ENCODE measurements at regions not wholly inside any gene's neighbourhood (a gene's known extent, or its start where the extent isn't known, plus 50 kb on each side); places are given as distances from the start of the nearest gene placed in this dataset.

DNA sequence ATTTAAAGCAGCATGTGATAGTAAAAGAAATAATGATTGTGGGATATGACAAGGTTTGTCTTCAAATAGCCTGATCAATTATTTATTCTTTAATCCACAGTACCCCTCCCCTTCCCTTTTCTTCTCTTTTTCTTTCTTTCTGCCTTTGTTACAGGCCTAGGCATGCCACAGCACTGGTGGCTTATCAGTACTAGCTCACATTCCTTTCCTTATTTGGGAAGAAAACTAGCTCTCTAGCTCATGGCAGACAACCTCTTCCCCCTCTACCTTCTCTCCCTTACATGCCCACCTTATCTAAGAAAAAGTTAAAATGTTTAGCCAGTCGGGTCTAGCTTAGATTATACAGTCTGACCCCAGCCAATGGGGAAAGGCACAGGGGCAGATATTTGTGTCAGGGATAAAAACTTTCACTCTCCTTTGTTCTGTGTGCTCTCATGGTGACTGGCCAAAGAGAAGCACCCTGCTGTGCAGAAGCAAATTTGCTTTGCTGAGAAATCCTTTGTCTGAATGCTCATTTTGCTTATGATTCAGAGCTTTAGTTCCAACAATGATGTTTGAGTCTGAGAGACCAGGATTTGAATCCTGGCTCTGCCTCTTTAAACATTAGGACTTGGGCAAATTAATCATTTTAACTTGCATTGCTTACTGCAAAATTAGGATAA is 75.8 kb upstream of the CDH12 start:
- no peaks in the 10 kb centered on the region for H3K36me3 ChIP-seq (ENCODE audit: low read length)
- no peaks in the 10 kb centered on the region for H3K9me2 ChIP-seq (replicated peaks; ENCODE audit: insufficient read depth, low read length)
- H3K9me3 ChIP-seq (ENCODE audit: insufficient read depth, low read length): no peaks in the 10 kb centered on the region
- TF ChIP-seq EZH2phosphoT487 (conservative IDR thresholded peaks at IDR 0.05; ENCODE audit: low read length): no peak
- TF ChIP-seq, protein P1, sequence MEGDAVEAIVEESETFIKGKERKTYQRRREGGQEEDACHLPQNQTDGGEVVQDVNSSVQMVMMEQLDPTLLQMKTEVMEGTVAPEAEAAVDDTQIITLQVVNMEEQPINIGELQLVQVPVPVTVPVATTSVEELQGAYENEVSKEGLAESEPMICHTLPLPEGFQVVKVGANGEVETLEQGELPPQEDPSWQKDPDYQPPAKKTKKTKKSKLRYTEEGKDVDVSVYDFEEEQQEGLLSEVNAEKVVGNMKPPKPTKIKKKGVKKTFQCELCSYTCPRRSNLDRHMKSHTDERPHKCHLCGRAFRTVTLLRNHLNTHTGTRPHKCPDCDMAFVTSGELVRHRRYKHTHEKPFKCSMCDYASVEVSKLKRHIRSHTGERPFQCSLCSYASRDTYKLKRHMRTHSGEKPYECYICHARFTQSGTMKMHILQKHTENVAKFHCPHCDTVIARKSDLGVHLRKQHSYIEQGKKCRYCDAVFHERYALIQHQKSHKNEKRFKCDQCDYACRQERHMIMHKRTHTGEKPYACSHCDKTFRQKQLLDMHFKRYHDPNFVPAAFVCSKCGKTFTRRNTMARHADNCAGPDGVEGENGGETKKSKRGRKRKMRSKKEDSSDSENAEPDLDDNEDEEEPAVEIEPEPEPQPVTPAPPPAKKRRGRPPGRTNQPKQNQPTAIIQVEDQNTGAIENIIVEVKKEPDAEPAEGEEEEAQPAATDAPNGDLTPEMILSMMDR (IDR thresholded peaks at IDR 0.05; ENCODE audit: insufficient read depth, low read length, poor library complexity, severe bottlenecking): no peak
- no peak overlapping the region for H3K27ac ChIP-seq (ENCODE audit: low read depth, low read length)
- no peak overlapping the region for H3K4me2 ChIP-seq (ENCODE audit: low read depth, low read length, poor library complexity, severe bottlenecking)
- no peaks in the 10 kb centered on the region for H3K79me2 ChIP-seq (ENCODE audit: insufficient read depth, low read length)
- H3K4me3 ChIP-seq (ENCODE audit: insufficient read depth, low read length, poor library complexity, severe bottlenecking): no peak overlapping the region
- no peak overlapping the region for H2AFZ ChIP-seq (ENCODE audit: low read depth, low read length, severe bottlenecking)
- no peak overlapping the region for H3K9ac ChIP-seq (ENCODE audit: low read length)
- no peaks in the 10 kb centered on the region for H3F3A ChIP-seq (ENCODE audit: insufficient read depth)
- H3K27me3 ChIP-seq (ENCODE audit: low read length): no peaks in the 10 kb centered on the region
- H4K20me1 ChIP-seq (ENCODE audit: low read depth, low read length): no peaks in the 10 kb centered on the region

DNA sequence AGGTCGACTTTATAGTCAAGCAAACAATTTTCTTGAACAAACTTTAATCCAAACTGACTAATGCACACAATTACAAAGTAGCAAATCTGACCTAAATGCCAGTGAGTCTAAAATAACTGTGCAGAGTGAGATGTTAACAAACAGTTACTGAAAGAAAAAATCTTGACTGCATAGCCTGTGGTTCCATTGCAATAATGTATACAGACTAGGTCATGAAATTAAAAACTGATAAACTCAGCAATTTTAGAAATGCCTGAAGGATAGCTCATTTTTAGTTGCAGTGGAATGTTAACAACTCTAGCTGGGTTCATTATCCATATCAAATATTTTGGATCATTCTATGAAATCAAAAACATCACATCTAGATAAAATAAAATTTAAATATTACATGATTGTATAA is 73.4 kb upstream of the CDH12 start:
- no peak overlapping the region for H3K4me2 ChIP-seq (ENCODE audit: low read depth, low read length, poor library complexity, severe bottlenecking)
- no peak overlapping the region for H3K27ac ChIP-seq (ENCODE audit: low read depth, low read length)
- no peaks in the 10 kb centered on the region for H3F3A ChIP-seq (ENCODE audit: insufficient read depth)
- no peaks in the 10 kb centered on the region for H3K9me2 ChIP-seq (replicated peaks; ENCODE audit: insufficient read depth, low read length)
- no peaks in the 10 kb centered on the region for H3K27me3 ChIP-seq (ENCODE audit: low read length)
- H2AFZ ChIP-seq (ENCODE audit: low read depth, low read length, severe bottlenecking): no peak overlapping the region
- no peak overlapping the region for H3K9ac ChIP-seq (ENCODE audit: low read length)
- H3K79me2 ChIP-seq (ENCODE audit: insufficient read depth, low read length): no peaks in the 10 kb centered on the region
- no peaks in the 10 kb centered on the region for H4K20me1 ChIP-seq (ENCODE audit: low read depth, low read length)
- no peaks in the 10 kb centered on the region for H3K36me3 ChIP-seq (ENCODE audit: low read length)
- no peaks in the 10 kb centered on the region for H3K9me3 ChIP-seq (ENCODE audit: insufficient read depth, low read length)
- H3K4me3 ChIP-seq (ENCODE audit: insufficient read depth, low read length, poor library complexity, severe bottlenecking): no peak overlapping the region
- TF ChIP-seq, protein P1 (IDR thresholded peaks at IDR 0.05; ENCODE audit: insufficient read depth, low read length, poor library complexity, severe bottlenecking): no peak
- no peak for TF ChIP-seq EZH2phosphoT487 (conservative IDR thresholded peaks at IDR 0.05; ENCODE audit: low read length)

DNA sequence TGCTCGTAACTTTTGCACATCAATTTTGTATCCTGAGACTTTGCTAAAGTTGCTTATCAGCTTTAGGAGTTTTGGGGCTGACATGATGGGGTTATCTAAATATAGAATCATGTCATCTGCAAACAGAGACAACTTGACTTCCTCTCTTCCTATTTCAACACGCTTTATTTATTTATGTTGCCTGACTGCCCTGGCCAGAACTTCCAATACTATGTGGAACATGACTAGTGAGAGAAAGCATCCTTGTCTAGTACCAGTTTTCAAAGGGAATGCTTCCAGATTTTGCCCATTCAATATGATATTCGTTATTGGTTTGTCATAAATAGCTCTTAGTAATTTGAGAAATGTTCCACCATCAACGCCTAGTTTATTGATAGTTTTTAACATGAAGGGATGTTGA is 65.4 kb upstream of the CDH12 start:
- no peak overlapping the region for H3K9ac ChIP-seq (ENCODE audit: low read length)
- H2AFZ ChIP-seq (ENCODE audit: low read depth, low read length, severe bottlenecking): no peak overlapping the region
- H3K36me3 ChIP-seq (ENCODE audit: low read length): no peaks in the 10 kb centered on the region
- H3K4me3 ChIP-seq (ENCODE audit: insufficient read depth, low read length, poor library complexity, severe bottlenecking): no peak overlapping the region
- H3K4me2 ChIP-seq (ENCODE audit: low read depth, low read length, poor library complexity, severe bottlenecking): no peak overlapping the region
- no peaks in the 10 kb centered on the region for H3K9me2 ChIP-seq (replicated peaks; ENCODE audit: insufficient read depth, low read length)
- TF ChIP-seq, protein P1 (IDR thresholded peaks at IDR 0.05; ENCODE audit: insufficient read depth, low read length, poor library complexity, severe bottlenecking): no peak
- TF ChIP-seq EZH2phosphoT487 (conservative IDR thresholded peaks at IDR 0.05; ENCODE audit: low read length): no peak
- no peaks in the 10 kb centered on the region for H4K20me1 ChIP-seq (ENCODE audit: low read depth, low read length)
- H3K79me2 ChIP-seq (ENCODE audit: insufficient read depth, low read length): no peaks in the 10 kb centered on the region
- no peak overlapping the region for H3K27ac ChIP-seq (ENCODE audit: low read depth, low read length)
- H3F3A ChIP-seq (ENCODE audit: insufficient read depth): no peaks in the 10 kb centered on the region
- H3K9me3 ChIP-seq (ENCODE audit: insufficient read depth, low read length): no peaks in the 10 kb centered on the region
- H3K27me3 ChIP-seq (ENCODE audit: low read length): no peaks in the 10 kb centered on the region

Measured in SU-DHL-6 (cell line).